HEK293 (cell line): ENCODE measurements at regions not wholly inside any gene's neighbourhood (a gene's known extent, or its start where the extent isn't known, plus 50 kb on each side); places are given as distances from the start of the nearest gene placed in this dataset.

Experiments used
- CTCF ChIA-PET: fragments of 350-600 bp; formaldehyde crosslinking; extraction: SDS; loops from one replicate; lab custom pipeline; 2021; ENCODE audit warnings: antibody characterized with exemption; lab: Yijun Ruan, JAX
- POLR2A ChIA-PET: fragments of 300-600 bp; formaldehyde crosslinking; extraction: SDS; loops from one replicate; lab custom pipeline; 2020; ENCODE audit warnings: antibody characterized with exemption, inconsistent platforms; lab: Yijun Ruan, JAX
- H3K27ac ChIP-seq: fragments of 200-500 bp; sonication (Bioruptor generic); 2 replicates; pipeline ENCODE4 v1.5.1; 2014; ENCODE audit warnings: low read depth, low read length, control low read depth, inconsistent platforms; ENCODE audit errors: extremely low read depth
- H3K36me3 ChIP-seq, 2 experiments: fragments of 200-500 bp in 1 of 2; sonication (Bioruptor generic) in 1 of 2; 1 replicate in 1 of 2; 2 replicates in 1 of 2; pipeline ENCODE4 v1.5.1; 2014 to 2017; ENCODE audit warnings: inconsistent platforms in 2 of 2, low read length in 2 of 2; ENCODE audit not compliant: control insufficient read depth in 2 of 2, insufficient read depth in 1 of 2
- H3K4me1 ChIP-seq: fragments of 200-500 bp; sonication (Bioruptor generic); 2 replicates; pipeline ENCODE4 v1.5.1; 2014; ENCODE audit warnings: mild to moderate bottlenecking, low read length, inconsistent platforms; ENCODE audit not compliant: control insufficient read depth, insufficient read depth
- H3K4me3 ChIP-seq: 2 replicates; pipeline ENCODE4 v1.5.1; 2011; ENCODE audit warnings: low read depth, mild to moderate bottlenecking, control low read depth, low read length, moderate library complexity
- H3K9me3 ChIP-seq: fragments of 200-500 bp; sonication (Bioruptor generic); 2 replicates; pipeline ENCODE4 v1.5.1; 2014; ENCODE audit warnings: low read depth, low read length, inconsistent platforms; ENCODE audit not compliant: control insufficient read depth, insufficient read depth
- KLF9 ChIP-seq: fragments of 450-650 bp; formaldehyde crosslinking; IDR thresholded peaks from 2 replicates; pipeline ENCODE4 v1.5.1; 2016; ENCODE audit warnings: missing biosample characterization, missing genetic modification characterization, low read depth
- MEIS1 ChIP-seq: sonication (generic); formaldehyde crosslinking; IDR thresholded peaks from 2 replicates; pipeline ENCODE4 v1.8.1; 2022; ENCODE audit warnings: missing genetic modification reagents, mild to moderate bottlenecking, borderline replicate concordance
- OVOL3 ChIP-seq: fragments of 450-650 bp; formaldehyde crosslinking; IDR thresholded peaks from 2 replicates; pipeline ENCODE4 v1.5.1; 2016; ENCODE audit warnings: missing biosample characterization, missing genetic modification characterization
- SCRT2 ChIP-seq: fragments of 450-650 bp; formaldehyde crosslinking; IDR thresholded peaks from 2 replicates; pipeline ENCODE4 v1.5.1; 2016; ENCODE audit warnings: missing biosample characterization, missing genetic modification characterization
- SP2 ChIP-seq: fragments of 450-650 bp; formaldehyde crosslinking; IDR thresholded peaks from 2 replicates; pipeline ENCODE4 v1.5.1; 2016; ENCODE audit warnings: missing biosample characterization, missing genetic modification characterization
- WT1 ChIP-seq: fragments of 450-650 bp; formaldehyde crosslinking; IDR thresholded peaks from 2 replicates; pipeline ENCODE4 v1.5.1; 2016; ENCODE audit warnings: missing biosample characterization, missing genetic modification characterization
- ZFP37 ChIP-seq: fragments of 450-650 bp; formaldehyde crosslinking; IDR thresholded peaks from 2 replicates; pipeline ENCODE4 v1.5.1; 2016; ENCODE audit warnings: missing biosample characterization, missing genetic modification characterization
- ZNF132 ChIP-seq: fragments of 450-650 bp; formaldehyde crosslinking; IDR thresholded peaks from 2 replicates; pipeline ENCODE4 v1.5.1; 2017; ENCODE audit warnings: missing biosample characterization, missing genetic modification characterization, borderline replicate concordance
- ZNF133 ChIP-seq: fragments of 450-650 bp; formaldehyde crosslinking; IDR thresholded peaks from 2 replicates; pipeline ENCODE4 v1.5.1; 2016; ENCODE audit warnings: missing biosample characterization, missing genetic modification characterization
- ZNF138 ChIP-seq: fragments of 450-650 bp; formaldehyde crosslinking; IDR thresholded peaks from 2 replicates; pipeline ENCODE4 v1.5.1; 2016; ENCODE audit warnings: missing biosample characterization, missing genetic modification characterization, borderline replicate concordance
- ZNF140 ChIP-seq: fragments of 450-650 bp; formaldehyde crosslinking; IDR thresholded peaks from 2 replicates; pipeline ENCODE4 v1.5.1; 2016; ENCODE audit warnings: missing biosample characterization, missing genetic modification characterization
- ZNF157 ChIP-seq: fragments of 450-650 bp; formaldehyde crosslinking; IDR thresholded peaks from 2 replicates; pipeline ENCODE4 v1.5.1; 2016; ENCODE audit warnings: missing biosample characterization, missing genetic modification characterization
- ZNF350 ChIP-seq: fragments of 450-650 bp; formaldehyde crosslinking; IDR thresholded peaks from 2 replicates; pipeline ENCODE4 v1.5.0; 2017; ENCODE audit warnings: missing biosample characterization, mild to moderate bottlenecking, missing genetic modification characterization
- ZNF423 ChIP-seq: fragments of 450-650 bp; formaldehyde crosslinking; IDR thresholded peaks from 2 replicates; pipeline ENCODE4 v1.5.1; 2016; ENCODE audit warnings: missing biosample characterization, missing genetic modification characterization
- ZNF433 ChIP-seq: fragments of 450-650 bp; formaldehyde crosslinking; IDR thresholded peaks from 2 replicates; pipeline ENCODE4 v1.5.1; 2016; ENCODE audit warnings: missing biosample characterization, missing genetic modification characterization, low read depth
- ZNF48 ChIP-seq: fragments of 450-650 bp; formaldehyde crosslinking; IDR thresholded peaks from 2 replicates; pipeline ENCODE4 v1.5.1; 2016; ENCODE audit warnings: missing biosample characterization, missing genetic modification characterization
- ZNF548 ChIP-seq: fragments of 450-650 bp; formaldehyde crosslinking; IDR thresholded peaks from 2 replicates; pipeline ENCODE4 v1.5.1; 2016; ENCODE audit warnings: missing biosample characterization, missing genetic modification characterization
- ZNF610 ChIP-seq: fragments of 450-650 bp; formaldehyde crosslinking; IDR thresholded peaks from 2 replicates; pipeline ENCODE4 v1.5.1; 2016; ENCODE audit warnings: missing biosample characterization, missing genetic modification characterization, borderline replicate concordance
- ZNF626 ChIP-seq: fragments of 450-650 bp; sonication (Bioruptor Pico); formaldehyde crosslinking; IDR thresholded peaks from 2 replicates; pipeline ENCODE4 v1.5.1; 2018; ENCODE audit warnings: missing biosample characterization, missing genetic modification characterization, inconsistent platforms
- ZNF704 ChIP-seq: fragments of 450-650 bp; formaldehyde crosslinking; IDR thresholded peaks from 2 replicates; pipeline ENCODE4 v1.5.1; 2016; ENCODE audit warnings: missing biosample characterization, missing genetic modification characterization
- ZNF785 ChIP-seq: fragments of 450-650 bp; formaldehyde crosslinking; IDR thresholded peaks from 2 replicates; pipeline ENCODE4 v1.5.1; 2016; ENCODE audit warnings: missing biosample characterization, missing genetic modification characterization
- ZNF837 ChIP-seq: fragments of 450-650 bp; formaldehyde crosslinking; IDR thresholded peaks from 2 replicates; pipeline ENCODE4 v1.5.1; 2016; ENCODE audit warnings: missing biosample characterization, missing genetic modification characterization
- ZSCAN18 ChIP-seq: fragments of 450-650 bp; formaldehyde crosslinking; IDR thresholded peaks from 2 replicates; pipeline ENCODE4 v1.5.1; 2016; ENCODE audit warnings: missing biosample characterization, missing genetic modification characterization
- TF ChIP-seq, protein P1 (sequence below): fragments of 450-650 bp; formaldehyde crosslinking; IDR thresholded peaks from 2 replicates; pipeline ENCODE4 v1.5.1; 2017; ENCODE audit warnings: missing biosample characterization, missing genetic modification characterization
- TF ChIP-seq, protein P2 (sequence below): fragments of 450-650 bp; formaldehyde crosslinking; IDR thresholded peaks from 2 replicates; pipeline ENCODE4 v1.5.1; 2017; ENCODE audit warnings: missing biosample characterization, missing genetic modification characterization
- TF ChIP-seq, protein P3 (sequence below): fragments of 450-650 bp; formaldehyde crosslinking; IDR thresholded peaks from 2 replicates; pipeline ENCODE4; 2016; ENCODE audit warnings: missing biosample characterization, missing genetic modification characterization

- H3K36me3 ChIP-seq = no peaks in the 10 kb centered on the region
- TF ChIP-seq ZNF48 (no peak), ZNF837 (no peak), ZNF133 (tag by site-specific recombination) (no peak), ZNF350 (tag by site-specific recombination) (no peak), ZNF704 (tag by site-specific recombination) (no peak), ZNF433 (tag by site-specific recombination) (no peak), ZNF785 (tag by site-specific recombination) (no peak)
- TF ChIP-seq, protein P1, sequence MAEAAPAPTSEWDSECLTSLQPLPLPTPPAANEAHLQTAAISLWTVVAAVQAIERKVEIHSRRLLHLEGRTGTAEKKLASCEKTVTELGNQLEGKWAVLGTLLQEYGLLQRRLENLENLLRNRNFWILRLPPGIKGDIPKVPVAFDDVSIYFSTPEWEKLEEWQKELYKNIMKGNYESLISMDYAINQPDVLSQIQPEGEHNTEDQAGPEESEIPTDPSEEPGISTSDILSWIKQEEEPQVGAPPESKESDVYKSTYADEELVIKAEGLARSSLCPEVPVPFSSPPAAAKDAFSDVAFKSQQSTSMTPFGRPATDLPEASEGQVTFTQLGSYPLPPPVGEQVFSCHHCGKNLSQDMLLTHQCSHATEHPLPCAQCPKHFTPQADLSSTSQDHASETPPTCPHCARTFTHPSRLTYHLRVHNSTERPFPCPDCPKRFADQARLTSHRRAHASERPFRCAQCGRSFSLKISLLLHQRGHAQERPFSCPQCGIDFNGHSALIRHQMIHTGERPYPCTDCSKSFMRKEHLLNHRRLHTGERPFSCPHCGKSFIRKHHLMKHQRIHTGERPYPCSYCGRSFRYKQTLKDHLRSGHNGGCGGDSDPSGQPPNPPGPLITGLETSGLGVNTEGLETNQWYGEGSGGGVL (tag by site-specific recombination) = no peak
- TF ChIP-seq, protein P2, sequence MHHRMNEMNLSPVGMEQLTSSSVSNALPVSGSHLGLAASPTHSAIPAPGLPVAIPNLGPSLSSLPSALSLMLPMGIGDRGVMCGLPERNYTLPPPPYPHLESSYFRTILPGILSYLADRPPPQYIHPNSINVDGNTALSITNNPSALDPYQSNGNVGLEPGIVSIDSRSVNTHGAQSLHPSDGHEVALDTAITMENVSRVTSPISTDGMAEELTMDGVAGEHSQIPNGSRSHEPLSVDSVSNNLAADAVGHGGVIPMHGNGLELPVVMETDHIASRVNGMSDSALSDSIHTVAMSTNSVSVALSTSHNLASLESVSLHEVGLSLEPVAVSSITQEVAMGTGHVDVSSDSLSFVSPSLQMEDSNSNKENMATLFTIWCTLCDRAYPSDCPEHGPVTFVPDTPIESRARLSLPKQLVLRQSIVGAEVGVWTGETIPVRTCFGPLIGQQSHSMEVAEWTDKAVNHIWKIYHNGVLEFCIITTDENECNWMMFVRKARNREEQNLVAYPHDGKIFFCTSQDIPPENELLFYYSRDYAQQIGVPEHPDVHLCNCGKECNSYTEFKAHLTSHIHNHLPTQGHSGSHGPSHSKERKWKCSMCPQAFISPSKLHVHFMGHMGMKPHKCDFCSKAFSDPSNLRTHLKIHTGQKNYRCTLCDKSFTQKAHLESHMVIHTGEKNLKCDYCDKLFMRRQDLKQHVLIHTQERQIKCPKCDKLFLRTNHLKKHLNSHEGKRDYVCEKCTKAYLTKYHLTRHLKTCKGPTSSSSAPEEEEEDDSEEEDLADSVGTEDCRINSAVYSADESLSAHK (tag by site-specific recombination) = no peak
- TF ChIP-seq, all 188 proteins: peak for 0
- Histone ChIP-seq H3K27ac (no peak overlapping the region), H3K9me3 (no peaks in the 10 kb centered on the region), H3K4me1 (peaks cover 15% of the 10 kb centered on the region), H3K4me3 (no peak overlapping the region)
- ChIA-PET POLR2A (interaction anchor here (1.3 kb wide), 1 partner anchor 82 kb away, joined by 3 read pairs; no protein-coding TSS in a partner anchor), CTCF (interaction anchor here (0.6 kb wide), 2 partner anchors 48 to 483 kb away, joined by 3 read pairs; no protein-coding TSS in a partner anchor)
These were observed 426.0 kb downstream of the RPS24 start for GRCh38 chr10:78459639-78460037.

- POLR2A ChIA-PET = no interaction called here
- TF ChIP-seq ZFP37 (tag by site-specific recombination) (no peak), ZNF423 (no peak), WT1 (tag by site-specific recombination) (peak; percentile 63; the same call in 1 of the 2 replicates)
- TF ChIP-seq, protein P3, sequence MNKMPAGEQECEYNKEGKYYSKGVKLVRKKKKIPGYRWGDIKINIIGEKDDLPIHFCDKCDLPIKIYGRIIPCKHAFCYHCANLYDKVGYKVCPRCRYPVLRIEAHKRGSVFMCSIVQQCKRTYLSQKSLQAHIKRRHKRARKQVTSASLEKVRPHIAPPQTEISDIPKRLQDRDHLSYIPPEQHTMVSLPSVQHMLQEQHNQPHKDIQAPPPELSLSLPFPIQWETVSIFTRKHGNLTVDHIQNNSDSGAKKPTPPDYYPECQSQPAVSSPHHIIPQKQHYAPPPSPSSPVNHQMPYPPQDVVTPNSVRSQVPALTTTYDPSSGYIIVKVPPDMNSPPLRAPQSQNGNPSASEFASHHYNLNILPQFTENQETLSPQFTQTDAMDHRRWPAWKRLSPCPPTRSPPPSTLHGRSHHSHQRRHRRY (tag by site-specific recombination) = no peak
These were observed 426.5 kb downstream of the RPS24 start for GRCh38 chr10:78460204-78460603.

GRCh38 chr10:78461333-78461732 is 427.7 kb downstream of the RPS24 start:
- CTCF ChIA-PET = no interaction called here
- H3K27ac ChIP-seq = no peak overlapping the region
- TF ChIP-seq SP2 (tag by site-specific recombination) = no peak
- no peak for TF ChIP-seq ZNF157 (tag by site-specific recombination)
- no peak for TF ChIP-seq ZNF132 (tag by site-specific recombination)
- no peak for TF ChIP-seq ZNF626 (tag by site-specific recombination)
- no peak for TF ChIP-seq ZNF610 (tag by site-specific recombination)
- TF ChIP-seq ZNF548 (tag by site-specific recombination) = no peak
- TF ChIP-seq SCRT2 = no peak
- no peak for TF ChIP-seq ZSCAN18 (tag by site-specific recombination)
- no peak for TF ChIP-seq ZNF138 (tag by site-specific recombination)
- no peak for TF ChIP-seq OVOL3 (tag by site-specific recombination)
- no peak for TF ChIP-seq MEIS1 (CRISPR knock-in tag)
- TF ChIP-seq KLF9 (tag by site-specific recombination) = no peak
- no peak for TF ChIP-seq ZNF140 (tag by site-specific recombination)
- no peak for TF ChIP-seq ZNF48

More at GRCh38 chr10:78460204-78460603, 426.5 kb downstream of the RPS24 start:
- H3K36me3 ChIP-seq = no peaks in the 10 kb centered on the region
- peaks cover 15% of the 10 kb centered on the region for H3K4me1 ChIP-seq
- no peak overlapping the region for H3K27ac ChIP-seq
- CTCF ChIA-PET = interaction anchor here (0.6 kb wide), 1 partner anchor 49 kb away, joined by 3 read pairs; no protein-coding TSS in a partner anchor
- no peak overlapping the region for H3K4me3 ChIP-seq
- no peaks in the 10 kb centered on the region for H3K9me3 ChIP-seq

More at GRCh38 chr10:78461333-78461732, 427.7 kb downstream of the RPS24 start:
- POLR2A ChIA-PET = no interaction called here
- Histone ChIP-seq H3K4me1 (peaks cover 15% of the 10 kb centered on the region), H3K36me3 (no peaks in the 10 kb centered on the region), H3K9me3 (no peaks in the 10 kb centered on the region), H3K4me3 (no peak overlapping the region)
